ENCODE measurements at regions not wholly inside any gene's neighbourhood (a gene's known extent, or its start where the extent isn't known, plus 50 kb on each side); places are given as distances from the start of the nearest gene placed in this dataset.

- TF ChIP-seq, protein P1, sequence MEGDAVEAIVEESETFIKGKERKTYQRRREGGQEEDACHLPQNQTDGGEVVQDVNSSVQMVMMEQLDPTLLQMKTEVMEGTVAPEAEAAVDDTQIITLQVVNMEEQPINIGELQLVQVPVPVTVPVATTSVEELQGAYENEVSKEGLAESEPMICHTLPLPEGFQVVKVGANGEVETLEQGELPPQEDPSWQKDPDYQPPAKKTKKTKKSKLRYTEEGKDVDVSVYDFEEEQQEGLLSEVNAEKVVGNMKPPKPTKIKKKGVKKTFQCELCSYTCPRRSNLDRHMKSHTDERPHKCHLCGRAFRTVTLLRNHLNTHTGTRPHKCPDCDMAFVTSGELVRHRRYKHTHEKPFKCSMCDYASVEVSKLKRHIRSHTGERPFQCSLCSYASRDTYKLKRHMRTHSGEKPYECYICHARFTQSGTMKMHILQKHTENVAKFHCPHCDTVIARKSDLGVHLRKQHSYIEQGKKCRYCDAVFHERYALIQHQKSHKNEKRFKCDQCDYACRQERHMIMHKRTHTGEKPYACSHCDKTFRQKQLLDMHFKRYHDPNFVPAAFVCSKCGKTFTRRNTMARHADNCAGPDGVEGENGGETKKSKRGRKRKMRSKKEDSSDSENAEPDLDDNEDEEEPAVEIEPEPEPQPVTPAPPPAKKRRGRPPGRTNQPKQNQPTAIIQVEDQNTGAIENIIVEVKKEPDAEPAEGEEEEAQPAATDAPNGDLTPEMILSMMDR (IDR thresholded peaks at IDR 0.05) = no peak
- TF ChIP-seq EP300 (IDR thresholded peaks at IDR 0.05; ENCODE audit: low read depth) = no peak
These were observed 1023.4 kb downstream of the CDH11 start for GRCh38 chr16:64098451-64098850.

Data from transverse colon (tissue), 3 donors.